ENCODE measurements at regions not wholly inside any gene's neighbourhood (a gene's known extent, or its start where the extent isn't known, plus 50 kb on each side); places are given as distances from the start of the nearest gene placed in this dataset.

GRCh38 chr20:9919271-9920014 lies 80.6 kb upstream of the PAK5 start:
- DNase-seq, result no peak

DNA sequence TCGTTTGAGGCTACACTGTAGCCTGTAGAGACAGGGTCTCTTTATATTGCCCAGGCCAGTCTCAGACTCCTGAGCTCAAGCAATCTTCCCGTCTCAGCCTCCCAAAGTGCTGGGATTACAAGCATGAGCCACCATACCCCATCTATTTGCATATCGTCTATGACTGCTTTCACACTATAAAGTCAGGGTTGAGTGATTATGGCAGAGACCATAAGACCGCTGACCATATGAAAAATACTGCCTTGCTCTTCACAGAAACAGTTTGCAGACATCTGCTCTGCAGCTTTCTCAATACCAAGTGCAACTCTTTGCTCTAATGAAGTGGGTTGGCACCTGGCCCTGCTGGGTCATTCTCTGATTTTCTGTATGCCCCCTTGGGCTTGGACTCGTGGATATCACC lies 79.5 kb upstream of the PAK5 start:
- no peak for DNase-seq

DNA sequence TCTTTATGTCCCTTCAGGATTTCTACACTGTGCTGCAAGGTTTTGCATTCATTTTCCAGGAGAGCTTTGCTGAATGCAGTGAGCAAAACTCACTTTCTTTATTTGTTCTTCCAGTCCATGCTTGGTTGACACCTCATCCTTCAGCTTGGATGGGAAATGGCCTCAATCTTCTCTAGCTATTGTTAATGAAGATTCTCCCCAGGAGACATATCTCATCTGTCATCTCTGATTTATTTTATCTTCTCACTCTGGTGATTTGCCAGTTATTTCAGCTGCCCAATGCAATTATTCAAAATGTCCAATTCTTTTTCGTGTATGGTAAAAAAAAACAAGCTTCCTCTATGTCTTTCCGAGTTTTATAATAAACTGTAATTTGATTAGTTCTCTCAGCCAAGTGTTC lies 77.9 kb upstream of the PAK5 start:
- no peak for DNase-seq

- no peak for DNase-seq
Observed at GRCh38 chr20:9912858-9913434, 74.1 kb upstream of the PAK5 start.

DNA sequence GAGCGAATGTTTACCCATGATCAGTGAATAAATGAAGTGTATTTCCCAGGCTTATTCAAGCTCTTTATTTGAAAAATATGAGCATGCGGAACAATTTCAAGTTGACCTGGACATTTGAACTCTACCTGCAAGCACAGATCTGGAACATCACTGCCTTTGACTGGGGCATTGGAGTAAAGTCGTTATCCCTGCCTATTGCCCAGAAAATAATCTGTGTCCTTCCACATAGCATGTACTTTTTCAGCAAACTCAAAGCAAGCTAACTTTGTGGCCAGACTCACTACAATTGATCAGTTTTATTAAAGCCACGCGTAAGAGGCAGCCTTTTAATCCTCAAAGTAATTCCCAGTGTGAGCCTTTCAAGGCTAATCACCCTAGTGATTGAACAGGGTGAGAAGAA lies 73.4 kb upstream of the PAK5 start:
- DNase-seq, result no peak

GRCh38 chr20:9911519-9911918 lies 72.6 kb upstream of the PAK5 start:
- DNase-seq, result no peak

DNA sequence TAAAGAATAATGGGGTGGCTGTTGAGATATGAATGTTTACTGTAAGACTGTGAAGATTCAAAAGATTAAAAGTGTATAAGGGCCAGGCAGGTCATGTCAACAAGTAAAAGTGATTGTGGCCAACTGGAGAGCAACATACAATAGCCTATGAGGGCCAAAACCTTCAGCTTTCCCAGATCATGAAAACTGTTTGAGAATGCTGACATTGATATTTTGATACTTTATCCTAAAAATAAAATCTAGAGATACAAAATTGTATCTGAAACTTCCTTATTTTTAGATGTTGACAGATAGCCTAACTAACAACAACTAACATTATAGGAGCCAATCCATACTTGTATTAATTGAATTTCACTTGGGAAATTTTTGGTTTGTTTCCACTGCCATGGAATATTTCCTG lies 70.3 kb upstream of the PAK5 start:
- no peak for DNase-seq

- DNase-seq, result no peak
Observed at GRCh38 chr20:9903048-9903655, 64.3 kb upstream of the PAK5 start.

DNA sequence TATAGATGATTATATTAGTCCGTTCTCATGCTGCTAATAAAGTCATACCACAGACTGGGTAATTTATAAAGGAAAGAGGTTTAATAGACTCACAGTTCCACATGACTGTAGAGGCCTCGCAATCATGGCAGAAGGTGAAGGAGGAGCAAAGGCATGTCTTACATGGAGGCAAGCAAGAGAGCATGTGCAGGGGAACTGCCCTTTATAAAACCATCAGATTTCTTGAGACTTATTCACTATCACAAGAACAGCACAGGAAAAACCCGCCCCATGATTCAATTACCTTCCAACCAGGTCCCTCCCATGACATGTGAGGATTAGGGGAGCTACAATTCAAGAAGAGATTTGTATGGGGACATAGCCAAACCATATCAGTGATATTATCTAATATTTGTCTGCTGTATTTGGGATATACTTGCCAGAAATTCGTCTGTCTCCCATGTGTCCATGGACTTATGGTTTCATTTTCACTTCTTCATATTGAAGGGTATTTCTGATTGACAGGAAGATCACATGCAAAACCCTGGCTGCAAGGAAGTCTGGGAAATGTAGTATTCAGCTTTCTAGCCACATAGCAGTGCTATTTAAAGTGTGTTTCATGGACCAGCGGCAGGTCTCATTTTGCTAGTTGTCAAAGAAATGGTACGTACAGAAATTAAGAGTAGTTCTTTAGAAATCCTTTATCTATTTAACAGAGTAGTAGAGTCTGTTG lies 50.5 kb upstream of the PAK5 start:
- no peak for DNase-seq

Data from amniotic stem cell (primary cell).